Astrocyte (in vitro differentiated cells and primary cell): ENCODE measurements at regions not wholly inside any gene's neighbourhood (a gene's known extent, or its start where the extent isn't known, plus 50 kb on each side); places are given as distances from the start of the nearest gene placed in this dataset.

Experiments
- DNase-seq: peaks from one replicate; pipeline ENCODE4 v3.0.0-alpha.2; 2010; ENCODE audit warnings: low read depth
- FAIRE-seq: peaks from 2 replicates; lab custom pipeline; 2011; peaks lifted over from hg19 to GRCh38; lab: Jason Lieb, UNC
- H2AFZ ChIP-seq: 2 replicates; pipeline ENCODE4 v1.6.0; 2012; ENCODE audit warnings: low read depth, low read length, inconsistent platforms
- H3K27ac ChIP-seq: 2 replicates; pipeline ENCODE4 v1.5.1; 2011; ENCODE audit warnings: low read depth, low read length, inconsistent platforms
- H3K27me3 ChIP-seq: 2 replicates; pipeline ENCODE4 v1.6.0; 2011; ENCODE audit warnings: low read length, inconsistent platforms; ENCODE audit not compliant: insufficient read depth
- H3K36me3 ChIP-seq: 2 replicates; pipeline ENCODE4 v1.5.1; 2011; ENCODE audit warnings: low read length, inconsistent platforms; ENCODE audit not compliant: insufficient read depth
- H3K4me1 ChIP-seq: 2 replicates; pipeline ENCODE4 v1.5.1; 2011; ENCODE audit warnings: low read length, inconsistent platforms; ENCODE audit not compliant: insufficient read depth
- H3K4me2 ChIP-seq: 2 replicates; pipeline ENCODE4 v1.6.0; 2012; ENCODE audit warnings: low read length, inconsistent platforms
- H3K4me3 ChIP-seq: 2 replicates; pipeline ENCODE4 v1.5.1; 2011; ENCODE audit warnings: low read depth, mild to moderate bottlenecking, low read length, inconsistent platforms; ENCODE audit not compliant: insufficient read depth
- H3K79me2 ChIP-seq: 2 replicates; pipeline ENCODE4 v1.6.0; 2012; ENCODE audit warnings: mild to moderate bottlenecking, low read length, inconsistent platforms; ENCODE audit not compliant: insufficient read depth
- H3K9ac ChIP-seq: 2 replicates; pipeline ENCODE4 v1.6.0; 2012; ENCODE audit warnings: mild to moderate bottlenecking, low read length, inconsistent platforms
- H3K9me3 ChIP-seq: 2 replicates; pipeline ENCODE4 v1.5.1; 2012; ENCODE audit warnings: low read depth, mild to moderate bottlenecking, low read length, inconsistent platforms; ENCODE audit not compliant: insufficient read depth
- H4K20me1 ChIP-seq: 2 replicates; pipeline ENCODE4 v1.6.0; 2012; ENCODE audit warnings: low read length, inconsistent platforms; ENCODE audit not compliant: insufficient read depth
- H3K27ac Mint-ChIP-seq: one replicate; pipeline ENCODE4 v1.8.0; 2021; ENCODE audit warnings: mild to moderate bottlenecking, mixed read lengths; ENCODE audit not compliant: unreplicated experiment
- H3K27me3 Mint-ChIP-seq: one replicate; pipeline ENCODE4 v1.8.0; 2021; ENCODE audit warnings: low read depth, mixed read lengths; ENCODE audit not compliant: unreplicated experiment
- H3K36me3 Mint-ChIP-seq: one replicate; pipeline ENCODE4 v1.8.0; 2021; ENCODE audit warnings: low read depth, mixed read lengths; ENCODE audit not compliant: unreplicated experiment
- H3K4me1 Mint-ChIP-seq: one replicate; pipeline ENCODE4 v1.8.0; 2021; ENCODE audit warnings: low read depth, mixed read lengths; ENCODE audit not compliant: unreplicated experiment
- H3K4me3 Mint-ChIP-seq: one replicate; pipeline ENCODE4 v1.8.0; 2021; ENCODE audit warnings: mild to moderate bottlenecking, moderate library complexity, mixed read lengths; ENCODE audit not compliant: unreplicated experiment
- H3K9me3 Mint-ChIP-seq: one replicate; pipeline ENCODE4 v1.8.0; 2021; ENCODE audit warnings: mild to moderate bottlenecking, mixed read lengths; ENCODE audit not compliant: unreplicated experiment
- CTCF ChIP-seq: IDR thresholded peaks from 2 replicates; pipeline ENCODE4 v1.5.1; 2011; ENCODE audit warnings: low read depth, mild to moderate bottlenecking, inconsistent platforms, low read length, moderate library complexity; ENCODE audit not compliant: insufficient read depth
- EZH2 ChIP-seq: IDR thresholded peaks from 2 replicates; pipeline ENCODE4 v1.6.1; 2012; ENCODE audit warnings: mild to moderate bottlenecking, low read length, inconsistent platforms; ENCODE audit not compliant: insufficient read depth

GRCh38 chr7:114108510-114108909 lies 189.7 kb upstream of the PPP1R3A start:
- TF ChIP-seq CTCF, result no peak
- Histone ChIP-seq H3K36me3 (no peaks in the 10 kb centered on the region), H3K4me2 (no peak overlapping the region), H3K9ac (no peak overlapping the region), H3K4me3 (no peak overlapping the region), H3K27ac (no peak overlapping the region), H3K9me3 (no peaks in the 10 kb centered on the region), H3K27me3 (no peaks in the 10 kb centered on the region), H4K20me1 (no peaks in the 10 kb centered on the region), H3K4me1 (no peaks in the 10 kb centered on the region), H2AFZ (no peak overlapping the region), H3K79me2 (no peaks in the 10 kb centered on the region)
- Mint-ChIP-seq H3K4me3 (no peak overlapping the region), H3K27me3 (no peaks in the 10 kb centered on the region), H3K9me3 (no peaks in the 10 kb centered on the region), H3K4me1 (peaks cover 6% of the 10 kb centered on the region), H3K27ac (no peak overlapping the region), H3K36me3 (no peaks in the 10 kb centered on the region)
- FAIRE-seq, result no peak
- DNase-seq, result no peak

GRCh38 chr7:114107522-114107921 lies 188.7 kb upstream of the PPP1R3A start:
- no peak overlapping the region for H3K27ac ChIP-seq
- no peaks in the 10 kb centered on the region for H3K4me1 ChIP-seq
- FAIRE-seq (no peak), DNase-seq (peak; percentile 16)
- Mint-ChIP-seq H3K4me1 (peaks cover 3% of the 10 kb centered on the region), H3K27me3 (no peaks in the 10 kb centered on the region), H3K27ac (no peak overlapping the region), H3K36me3 (no peaks in the 10 kb centered on the region), H3K4me3 (no peak overlapping the region), H3K9me3 (no peaks in the 10 kb centered on the region)
- TF ChIP-seq EZH2, result no peak
- TF ChIP-seq CTCF, result no peak
- no peak overlapping the region for H3K4me3 ChIP-seq
- no peaks in the 10 kb centered on the region for H3K27me3 ChIP-seq
- no peaks in the 10 kb centered on the region for H3K9me3 ChIP-seq
- no peak overlapping the region for H3K9ac ChIP-seq
- H3K36me3 ChIP-seq, result no peaks in the 10 kb centered on the region
- no peak overlapping the region for H3K4me2 ChIP-seq
- no peaks in the 10 kb centered on the region for H3K79me2 ChIP-seq
- no peak overlapping the region for H2AFZ ChIP-seq
- H4K20me1 ChIP-seq, result no peaks in the 10 kb centered on the region

- H3K27me3 Mint-ChIP-seq, result no peaks in the 10 kb centered on the region
- H3K27ac Mint-ChIP-seq, result no peak overlapping the region
- H3K36me3 Mint-ChIP-seq, result no peaks in the 10 kb centered on the region
- Histone ChIP-seq H3K79me2 (no peaks in the 10 kb centered on the region), H3K4me2 (no peak overlapping the region), H3K27me3 (no peaks in the 10 kb centered on the region), H3K4me3 (no peak overlapping the region), H3K9ac (no peak overlapping the region), H3K27ac (no peak overlapping the region), H2AFZ (no peak overlapping the region), H3K4me1 (no peaks in the 10 kb centered on the region), H3K9me3 (no peaks in the 10 kb centered on the region), H3K36me3 (no peaks in the 10 kb centered on the region), H4K20me1 (no peaks in the 10 kb centered on the region)
- DNase-seq (peak; percentile 54), FAIRE-seq (no peak)
- no peak overlapping the region for H3K4me3 Mint-ChIP-seq
- no peaks in the 10 kb centered on the region for H3K9me3 Mint-ChIP-seq
- TF ChIP-seq EZH2 (no peak), CTCF (no peak)
- peaks cover 2% of the 10 kb centered on the region for H3K4me1 Mint-ChIP-seq
These were observed 185.2 kb upstream of the PPP1R3A start for GRCh38 chr7:114104035-114104434.
